Activated T-helper 1 cell treated with anti-CD3 and anti-CD28 coated beads, Interleukin-12 subunit alpha, Interleukin-12 subunit beta, Interleukin-2, Interleukin-4 antibody, amounts not matched to agents 30 ng/mL and 10 ng/mL and 1 ng/mL, durations not matched to agents 14 hours and 24 hours and 36 hours (primary cell): ENCODE measurements at regions not wholly inside any gene's neighbourhood (a gene's known extent, or its start where the extent isn't known, plus 50 kb on each side); places are given as distances from the start of the nearest gene placed in this dataset.

Source experiments
- DNase-seq: peaks from one replicate; pipeline ENCODE4 v3.0.0; 2021; ENCODE audit warnings: low spot score
- H3K27ac Mint-ChIP-seq: one replicate; pipeline ENCODE4 v1.8.0; 2021; ENCODE audit warnings: mild to moderate bottlenecking, mixed read lengths
- H3K27me3 Mint-ChIP-seq: one replicate; pipeline ENCODE4 v1.8.0; 2022; ENCODE audit warnings: mild to moderate bottlenecking, moderate library complexity, mixed read lengths; ENCODE audit not compliant: insufficient read depth
- H3K36me3 Mint-ChIP-seq: one replicate; pipeline ENCODE4 v1.8.0; 2021; ENCODE audit warnings: low read depth, mixed read lengths
- H3K4me1 Mint-ChIP-seq: one replicate; pipeline ENCODE4 v1.8.0; 2021; ENCODE audit warnings: low read depth, mixed read lengths
- H3K4me3 Mint-ChIP-seq: one replicate; pipeline ENCODE4 v1.8.0; 2021; ENCODE audit warnings: mild to moderate bottlenecking, moderate library complexity, mixed read lengths
- H3K9me3 Mint-ChIP-seq: one replicate; pipeline ENCODE4 v1.8.0; 2021; ENCODE audit warnings: mixed read lengths
- intact Hi-C: fragments of 100-400 bp; cut with micrococcal nuclease; formaldehyde crosslinking; loops from one replicate; pipeline ENCODE4 v1.15.1; 2024

DNA sequence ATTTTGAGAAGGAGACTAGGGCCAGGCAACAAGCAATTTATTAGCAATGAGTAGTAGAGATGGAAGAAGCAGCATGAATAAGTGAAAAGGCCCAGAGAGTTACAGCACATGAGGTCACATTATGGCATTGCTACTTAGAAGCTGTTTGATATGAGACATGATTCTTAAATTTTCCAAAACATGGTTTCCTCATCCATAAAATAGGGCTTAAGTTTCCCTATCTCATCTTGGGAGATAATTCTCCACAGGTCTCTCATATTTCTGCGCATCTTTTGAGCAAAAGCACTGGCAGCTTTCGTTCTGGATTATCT lies 656.1 kb downstream of the EPHA7 start:
- Mint-ChIP-seq H3K4me1 (no peaks in the 10 kb centered on the region), H3K36me3 (no peaks in the 10 kb centered on the region), H3K9me3 (no peaks in the 10 kb centered on the region), H3K27me3 (no peaks in the 10 kb centered on the region), H3K27ac (no peak overlapping the region), H3K4me3 (no peak overlapping the region)
- intact Hi-C loops: no loop called here
- DNase-seq: no peak

DNA sequence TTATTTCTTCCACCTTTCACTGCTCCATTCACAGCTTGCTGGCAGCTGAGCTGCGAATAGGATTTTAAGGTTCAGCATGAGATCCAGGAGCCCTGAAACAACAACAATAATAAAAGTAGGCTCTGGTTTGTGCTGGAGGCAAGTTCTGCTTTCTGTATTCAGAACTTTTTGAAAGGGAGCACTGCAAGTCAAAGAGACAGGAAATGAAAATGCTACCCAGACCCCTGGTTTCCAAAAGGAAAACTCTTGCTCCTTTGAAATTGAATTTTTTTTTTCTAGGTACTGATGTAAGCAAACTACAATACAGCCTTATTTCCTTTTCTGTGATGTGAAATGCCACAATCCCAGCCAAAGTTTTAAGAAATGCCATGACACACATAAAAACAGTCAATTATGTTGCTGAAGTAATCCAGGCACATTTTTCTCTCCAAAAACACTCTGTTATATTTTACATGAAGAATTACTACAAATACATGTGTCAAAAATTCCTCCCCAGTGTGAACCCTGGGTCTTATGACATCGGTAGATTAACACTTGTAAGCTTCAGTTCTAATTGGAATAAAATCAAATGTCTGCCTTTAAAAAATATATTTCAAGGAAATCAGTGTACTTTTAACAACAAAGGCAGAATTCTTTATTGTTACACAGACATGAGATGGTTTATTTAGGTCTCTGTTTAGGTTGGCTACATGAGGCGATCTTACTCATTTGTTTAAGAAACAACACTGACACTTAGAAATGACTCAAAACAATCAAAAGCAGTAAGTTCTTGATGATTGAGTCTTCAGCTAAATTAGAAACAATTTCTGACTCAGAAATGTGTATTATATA lies 656.7 kb downstream of the EPHA7 start:
- Mint-ChIP-seq H3K36me3 (no peaks in the 10 kb centered on the region), H3K27me3 (no peaks in the 10 kb centered on the region), H3K9me3 (no peaks in the 10 kb centered on the region), H3K4me1 (no peaks in the 10 kb centered on the region), H3K27ac (no peak overlapping the region), H3K4me3 (no peak overlapping the region)
- intact Hi-C loops: no loop called here
- no peak for DNase-seq

DNA sequence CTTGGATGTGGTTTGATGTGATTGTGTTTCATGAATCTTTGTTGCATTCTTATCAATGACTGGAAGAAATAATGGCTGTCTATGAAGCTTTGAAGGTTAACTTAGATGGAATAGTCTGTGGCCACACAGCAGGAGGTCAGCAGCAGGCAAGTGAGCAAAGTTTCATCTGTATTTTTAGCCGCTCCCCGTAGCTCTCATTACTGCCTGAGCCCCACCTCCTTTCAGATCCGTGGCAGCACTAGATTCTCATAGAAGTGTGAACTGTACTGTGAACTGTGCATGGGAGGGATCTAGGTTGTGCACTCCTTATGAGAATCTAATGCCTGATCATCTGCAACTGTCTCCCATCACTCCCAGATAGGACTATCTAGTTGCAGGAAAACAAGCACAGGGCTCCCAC lies 660.2 kb downstream of the EPHA7 start:
- no peaks in the 10 kb centered on the region for H3K27me3 Mint-ChIP-seq
- H3K9me3 Mint-ChIP-seq: no peaks in the 10 kb centered on the region
- intact Hi-C loops: no loop called here
- H3K4me1 Mint-ChIP-seq: no peaks in the 10 kb centered on the region
- no peak overlapping the region for H3K4me3 Mint-ChIP-seq
- DNase-seq: no peak
- H3K36me3 Mint-ChIP-seq: no peaks in the 10 kb centered on the region
- H3K27ac Mint-ChIP-seq: no peak overlapping the region

DNA sequence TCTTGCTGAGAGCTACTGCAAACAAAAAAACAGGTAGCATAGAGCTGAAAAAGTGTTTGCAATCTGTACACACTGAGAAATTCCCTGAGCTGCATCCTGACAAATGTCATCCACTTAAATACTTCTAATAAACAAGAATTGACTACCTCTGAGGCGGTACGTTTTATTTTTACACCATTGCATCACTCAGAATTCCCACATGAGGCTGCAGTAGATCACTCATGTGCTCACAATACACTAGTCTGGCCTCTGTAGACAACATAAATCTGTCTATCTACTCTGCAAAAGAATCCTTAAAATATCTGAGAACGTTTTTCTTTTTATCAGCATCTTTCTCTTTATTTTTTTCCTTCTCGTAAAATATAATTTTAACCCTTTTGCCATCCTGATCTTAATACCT lies 661.4 kb downstream of the EPHA7 start:
- Mint-ChIP-seq H3K9me3 (no peaks in the 10 kb centered on the region), H3K27me3 (no peaks in the 10 kb centered on the region), H3K36me3 (no peaks in the 10 kb centered on the region), H3K27ac (no peak overlapping the region), H3K4me1 (no peaks in the 10 kb centered on the region), H3K4me3 (no peak overlapping the region)
- DNase-seq: no peak
- intact Hi-C loops: no loop called here

DNA sequence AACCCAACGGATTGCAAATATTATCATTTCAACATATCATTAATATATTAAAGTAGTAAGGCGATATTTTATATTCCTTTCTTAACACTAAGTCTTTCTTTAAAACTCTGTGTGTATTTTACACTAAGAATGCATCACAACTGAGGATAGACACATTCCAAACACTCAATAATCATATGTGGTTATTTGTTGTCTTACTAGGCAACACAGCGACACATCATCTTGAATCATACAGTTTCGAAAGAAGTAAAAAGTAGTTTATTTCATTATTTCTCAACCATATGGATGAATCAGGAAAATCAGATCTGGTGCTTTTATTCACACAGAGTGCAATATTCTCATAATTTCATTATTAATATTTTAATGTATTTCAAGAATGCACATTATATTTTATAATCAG lies 662.4 kb downstream of the EPHA7 start:
- intact Hi-C loops: no loop called here
- H3K27ac Mint-ChIP-seq: no peak overlapping the region
- H3K9me3 Mint-ChIP-seq: no peaks in the 10 kb centered on the region
- H3K4me1 Mint-ChIP-seq: no peaks in the 10 kb centered on the region
- H3K27me3 Mint-ChIP-seq: no peaks in the 10 kb centered on the region
- no peak overlapping the region for H3K4me3 Mint-ChIP-seq
- DNase-seq: no peak
- H3K36me3 Mint-ChIP-seq: no peaks in the 10 kb centered on the region

DNA sequence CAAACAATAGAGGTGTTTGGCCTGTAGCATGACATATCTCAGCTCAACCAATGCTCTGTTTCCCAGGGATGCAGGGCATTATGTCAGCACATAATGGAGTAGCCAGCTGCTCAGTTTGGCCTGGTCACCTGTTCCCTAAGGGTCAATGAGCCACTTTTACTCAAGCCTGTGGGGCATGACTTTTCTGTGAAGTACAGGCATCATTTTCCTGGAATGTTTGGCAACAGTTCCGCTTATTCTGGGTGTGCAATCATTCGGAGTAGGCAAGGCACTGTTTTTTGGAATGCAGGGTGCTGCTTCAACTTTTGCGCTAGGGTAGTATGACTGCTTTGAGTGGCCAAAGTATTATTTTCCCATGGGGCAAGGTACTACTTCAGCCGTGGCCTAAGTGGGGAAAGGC lies 665.4 kb downstream of the EPHA7 start:
- H3K4me1 Mint-ChIP-seq: no peaks in the 10 kb centered on the region
- intact Hi-C loops: no loop called here

DNA sequence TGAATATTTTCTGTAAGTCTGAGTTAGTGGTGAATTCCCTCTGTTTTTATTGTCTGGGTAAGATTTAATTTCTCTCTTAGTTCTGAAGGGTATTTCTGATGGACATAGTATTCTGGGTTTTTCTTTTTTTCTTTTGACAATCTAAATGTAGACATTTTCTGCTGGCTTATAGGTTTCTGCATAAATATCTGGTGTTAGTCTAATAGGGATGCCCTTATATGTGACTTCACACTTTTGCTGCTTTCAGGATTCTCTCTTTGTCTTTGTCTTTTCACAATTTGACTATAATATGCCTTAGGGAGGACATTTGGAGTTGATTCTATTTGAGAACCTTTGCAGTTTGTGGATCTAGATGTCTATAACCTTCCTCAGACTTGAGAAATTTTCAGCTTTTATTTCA lies 667.2 kb downstream of the EPHA7 start:
- Mint-ChIP-seq H3K27ac (no peak overlapping the region), H3K4me3 (no peak overlapping the region), H3K36me3 (no peaks in the 10 kb centered on the region), H3K4me1 (no peaks in the 10 kb centered on the region), H3K9me3 (no peaks in the 10 kb centered on the region), H3K27me3 (no peaks in the 10 kb centered on the region)
- intact Hi-C loops: no loop called here
- DNase-seq: no peak

More for the DNA sequence above, 665.4 kb downstream of the EPHA7 start:
- no peaks in the 10 kb centered on the region for H3K27me3 Mint-ChIP-seq
- no peak overlapping the region for H3K4me3 Mint-ChIP-seq
- no peak overlapping the region for H3K27ac Mint-ChIP-seq
- DNase-seq: no peak
- H3K9me3 Mint-ChIP-seq: no peaks in the 10 kb centered on the region
- no peaks in the 10 kb centered on the region for H3K36me3 Mint-ChIP-seq

DNA sequence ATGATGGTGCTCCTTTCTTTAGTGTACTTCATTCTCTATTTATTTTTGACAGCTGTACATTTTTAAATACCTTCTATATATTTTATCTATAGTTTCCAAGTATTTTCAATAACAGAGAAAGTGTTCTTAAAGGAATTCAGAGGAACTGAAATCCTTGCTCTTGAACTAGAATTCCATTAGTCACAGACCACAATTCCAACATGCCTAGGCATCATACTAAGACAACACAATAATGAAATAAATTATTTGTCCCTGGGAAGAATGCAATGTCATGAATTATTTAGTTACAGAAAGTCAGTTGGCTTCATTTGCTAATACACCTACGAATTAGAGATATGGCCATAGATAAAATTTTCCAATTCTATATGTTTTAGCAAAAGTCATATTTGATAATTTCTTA lies 671.2 kb downstream of the EPHA7 start:
- Mint-ChIP-seq H3K27me3 (peaks cover 2% of the 10 kb centered on the region), H3K27ac (no peak overlapping the region), H3K4me1 (no peaks in the 10 kb centered on the region), H3K9me3 (no peaks in the 10 kb centered on the region), H3K36me3 (no peaks in the 10 kb centered on the region), H3K4me3 (no peak overlapping the region)
- DNase-seq: no peak
- intact Hi-C loops: no loop called here

DNA sequence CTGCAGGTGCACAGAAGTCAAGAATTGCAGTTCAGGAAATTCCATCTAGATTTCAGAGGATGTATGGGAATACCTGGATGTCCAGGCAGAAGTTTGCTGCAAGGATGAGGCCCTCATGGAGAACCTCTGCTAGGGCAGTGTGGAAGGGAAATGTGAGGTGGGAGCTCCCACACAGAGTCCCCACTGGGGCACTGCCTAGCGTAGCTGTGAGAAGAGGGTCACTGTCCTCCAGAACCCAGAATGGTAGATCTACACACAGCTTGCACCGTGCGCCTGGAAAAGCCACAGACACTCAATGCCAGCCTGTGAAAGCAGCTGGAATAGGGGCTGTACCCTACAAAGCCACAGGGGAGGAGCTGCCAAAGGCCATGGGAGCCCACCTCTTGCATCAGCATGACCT lies 681.4 kb downstream of the EPHA7 start:
- H3K9me3 Mint-ChIP-seq: no peaks in the 10 kb centered on the region
- H3K27me3 Mint-ChIP-seq: no peaks in the 10 kb centered on the region
- H3K27ac Mint-ChIP-seq: no peak overlapping the region
- H3K36me3 Mint-ChIP-seq: no peaks in the 10 kb centered on the region
- DNase-seq: no peak
- no peak overlapping the region for H3K4me3 Mint-ChIP-seq
- intact Hi-C loops: no loop called here
- H3K4me1 Mint-ChIP-seq: no peaks in the 10 kb centered on the region

DNA sequence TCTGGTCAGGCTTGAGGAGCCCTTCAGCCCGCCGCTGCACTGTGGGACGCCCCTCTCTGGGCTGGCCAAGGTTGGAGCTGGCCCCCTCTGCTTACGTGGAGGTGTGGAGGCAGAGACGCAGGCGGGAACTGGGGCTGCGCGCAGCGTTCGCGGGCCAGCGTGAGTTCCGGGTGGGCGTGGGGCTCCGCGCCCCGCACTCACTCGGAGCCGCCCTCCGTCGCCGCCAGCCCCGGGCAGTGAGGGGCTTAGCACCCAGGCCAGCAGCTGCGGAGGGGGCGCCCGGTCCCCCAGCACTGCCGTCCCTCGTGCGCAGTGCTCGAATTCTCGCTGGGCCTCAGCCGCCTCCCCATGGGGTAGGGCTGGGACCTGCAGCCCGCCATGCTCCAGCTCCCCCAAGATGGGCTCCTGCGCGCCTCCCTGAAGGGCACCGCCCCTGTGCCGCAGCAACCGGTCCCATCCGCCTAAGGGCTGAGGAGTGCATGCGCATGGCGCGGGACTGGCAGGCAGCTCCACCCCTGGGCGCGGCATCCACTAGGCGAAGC lies 695.9 kb downstream of the EPHA7 start:
- H3K27ac Mint-ChIP-seq: no peak overlapping the region
- DNase-seq: no peak
- H3K27me3 Mint-ChIP-seq: no peaks in the 10 kb centered on the region
- H3K4me3 Mint-ChIP-seq: no peak overlapping the region
- intact Hi-C loops: no loop called here
- no peaks in the 10 kb centered on the region for H3K36me3 Mint-ChIP-seq
- H3K9me3 Mint-ChIP-seq: peaks cover 11% of the 10 kb centered on the region
- H3K4me1 Mint-ChIP-seq: no peaks in the 10 kb centered on the region

DNA sequence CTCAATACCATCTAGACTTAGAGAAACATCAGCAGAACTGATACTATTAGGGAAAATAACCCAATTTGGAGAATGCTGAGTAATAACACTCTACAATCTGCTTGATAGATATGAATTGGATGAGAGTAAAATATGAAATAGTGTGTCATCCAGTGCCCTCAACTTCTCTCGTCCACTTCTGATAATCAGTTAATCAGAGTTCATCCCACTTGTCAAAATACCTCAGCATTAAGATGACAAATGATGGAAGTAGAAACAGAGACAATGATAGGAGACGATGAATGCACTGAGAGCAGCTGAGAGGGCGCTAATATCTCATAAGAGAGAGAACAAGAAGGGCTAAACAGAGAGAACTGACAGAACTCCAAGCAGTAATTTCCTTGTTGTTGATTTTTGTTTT lies 699.6 kb downstream of the EPHA7 start:
- Mint-ChIP-seq H3K27me3 (no peaks in the 10 kb centered on the region), H3K4me3 (no peak overlapping the region), H3K9me3 (peaks cover 11% of the 10 kb centered on the region), H3K4me1 (no peaks in the 10 kb centered on the region), H3K36me3 (no peaks in the 10 kb centered on the region), H3K27ac (no peak overlapping the region)
- DNase-seq: no peak
- intact Hi-C loops: no loop called here

DNA sequence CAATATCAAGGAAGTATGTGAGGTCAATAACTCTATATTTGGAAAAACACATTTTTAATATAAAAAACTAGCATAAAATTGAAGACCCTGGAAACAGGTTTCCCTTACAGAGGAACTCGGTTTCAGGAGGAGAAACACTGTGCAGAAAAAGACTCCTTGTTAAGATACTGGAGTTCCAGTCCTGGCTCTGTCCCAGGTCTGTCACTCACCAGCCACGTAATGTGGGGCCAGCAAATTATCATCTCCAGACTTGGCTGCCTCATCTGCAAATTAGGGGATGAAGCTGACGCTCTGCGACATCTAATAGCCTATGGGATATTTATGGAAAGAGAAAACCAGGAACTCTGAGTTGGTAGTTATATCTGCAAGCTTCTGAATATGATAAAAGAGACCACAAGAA lies 702.7 kb downstream of the EPHA7 start:
- intact Hi-C loops: no loop called here
- no peaks in the 10 kb centered on the region for H3K27me3 Mint-ChIP-seq

DNA sequence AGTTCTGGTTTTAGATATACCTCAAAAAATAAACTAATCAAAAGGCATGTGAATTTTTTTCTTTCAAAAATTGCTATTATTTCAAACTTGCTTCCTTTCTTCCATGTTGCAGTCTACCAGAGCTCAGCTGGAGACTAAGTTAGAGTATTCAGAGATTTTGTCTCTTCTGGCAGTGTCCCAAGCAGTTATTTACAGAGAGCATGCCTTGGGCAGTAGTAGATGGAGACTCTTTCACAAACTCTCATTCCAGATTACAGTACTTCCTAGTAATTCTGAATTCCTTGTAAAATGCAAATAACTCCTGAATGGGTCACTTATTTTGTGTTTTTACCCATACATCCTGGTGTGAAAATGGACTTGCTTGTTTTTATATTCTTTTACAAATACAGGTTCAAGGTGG lies 703.4 kb downstream of the EPHA7 start:
- Mint-ChIP-seq H3K4me1 (no peaks in the 10 kb centered on the region), H3K27ac (no peak overlapping the region), H3K27me3 (no peaks in the 10 kb centered on the region), H3K36me3 (no peaks in the 10 kb centered on the region), H3K9me3 (peaks cover 6% of the 10 kb centered on the region), H3K4me3 (no peak overlapping the region)
- DNase-seq: no peak
- intact Hi-C loops: no loop called here

More for the DNA sequence above, 702.7 kb downstream of the EPHA7 start:
- peaks cover 7% of the 10 kb centered on the region for H3K9me3 Mint-ChIP-seq
- no peak overlapping the region for H3K27ac Mint-ChIP-seq
- no peak for DNase-seq
- H3K4me1 Mint-ChIP-seq: no peaks in the 10 kb centered on the region
- no peaks in the 10 kb centered on the region for H3K36me3 Mint-ChIP-seq
- H3K4me3 Mint-ChIP-seq: no peak overlapping the region

DNA sequence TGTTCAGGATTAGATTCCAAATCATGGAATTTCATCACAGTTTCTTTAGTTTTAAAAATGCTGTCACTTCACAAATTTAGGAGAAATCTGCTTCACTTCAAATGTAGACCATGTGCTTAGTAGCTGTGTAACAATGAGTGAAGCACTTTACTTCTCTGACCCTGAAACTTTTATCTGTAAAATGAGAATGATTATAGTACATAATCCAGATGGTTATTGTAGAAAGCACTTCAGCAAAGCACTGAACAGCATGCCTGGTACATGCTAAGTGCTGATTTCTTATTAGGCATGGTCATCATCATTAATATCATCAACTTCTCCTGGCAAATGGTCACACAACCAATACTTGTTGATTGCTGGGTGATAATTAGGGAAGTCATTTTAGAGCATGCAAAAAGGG lies 705.0 kb downstream of the EPHA7 start:
- Mint-ChIP-seq H3K36me3 (no peaks in the 10 kb centered on the region), H3K27me3 (no peaks in the 10 kb centered on the region), H3K4me1 (no peaks in the 10 kb centered on the region), H3K4me3 (no peak overlapping the region), H3K9me3 (peaks cover 3% of the 10 kb centered on the region), H3K27ac (no peak overlapping the region)
- no peak for DNase-seq
- intact Hi-C loops: no loop called here
